ENCODE measurements at regions not wholly inside any gene's neighbourhood (a gene's known extent, or its start where the extent isn't known, plus 50 kb on each side); places are given as distances from the start of the nearest gene placed in this dataset.

GRCh38 chr14:87214558-87214957 lies 778.4 kb downstream of the GALC start:
- POLR2A ChIA-PET = no interaction called here
- FAIRE-seq (no peak), DNase-seq (ENCODE audit: low read depth, low spot score) (no peak)
- Histone ChIP-seq H4K20me1 (replicated peaks; ENCODE audit: control insufficient read depth, extremely low read depth, insufficient read depth, low read length) (no peaks in the 10 kb centered on the region), H2AFZ (ENCODE audit: low read depth, low read length) (no peak overlapping the region), H3K36me3 (ENCODE audit: control insufficient read depth in 2 of 2, extremely low read depth in 1 of 2, insufficient read depth in 2 of 2, low read length in 2 of 2) (no peaks in the 10 kb centered on the region), H3K4me2 (ENCODE audit: insufficient read depth, low read length) (no peak overlapping the region), H3K27me3 (ENCODE audit: control insufficient read depth in 2 of 2, insufficient read depth in 2 of 2, low read length in 2 of 2) (no peaks in the 10 kb centered on the region), H3K9me1 (replicated peaks; ENCODE audit: control insufficient read depth, extremely low read depth, insufficient read depth, low read length) (no peaks in the 10 kb centered on the region), H3K27ac (ENCODE audit: insufficient read depth, low read depth, low read length) (no peak overlapping the region), H3K79me2 (ENCODE audit: control insufficient read depth, insufficient read depth, low read length) (no peaks in the 10 kb centered on the region), H3K9ac (replicated peaks; ENCODE audit: extremely low read depth, insufficient read depth, low read length) (no peak overlapping the region), H3K4me1 (ENCODE audit: control insufficient read depth, extremely low read depth, insufficient read depth, low read length) (no peaks in the 10 kb centered on the region), H3K4me3 (replicated peaks in 1 of 3; ENCODE audit: insufficient read depth in 1 of 3, low read depth in 1 of 3, low read length in 3 of 3) (no peak overlapping the region), H3K9me3 (replicated peaks; ENCODE audit: control insufficient read depth, insufficient read depth, low read length) (no peaks in the 10 kb centered on the region)
- TF ChIP-seq GATA2 (IDR thresholded peaks at IDR 0.05; ENCODE audit: insufficient read depth, insufficient read length, low read depth, low read length) (no peak), CTCF (IDR thresholded peaks at IDR 0.05; ENCODE audit: extremely low read depth in 1 of 2, insufficient read depth in 1 of 2, low read depth in 1 of 2, low read length in 2 of 2) (no peak), EZH2 (IDR thresholded peaks at IDR 0.05; ENCODE audit: borderline replicate concordance, low read depth, low read length, severe bottlenecking) (no peak), MAX (IDR thresholded peaks at IDR 0.05; ENCODE audit: insufficient read depth, insufficient read length) (no peak), FOS (IDR thresholded peaks at IDR 0.05; ENCODE audit: borderline replicate concordance, insufficient read depth, low read length) (no peak), POLR2AphosphoS5 (IDR thresholded peaks at IDR 0.05; ENCODE audit: insufficient read depth, low read depth, low read length) (no peak), MYC (IDR thresholded peaks at IDR 0.05; ENCODE audit: low read depth, low read length) (no peak), JUN (IDR thresholded peaks at IDR 0.05; ENCODE audit: borderline replicate concordance, insufficient read depth, insufficient read length, low read depth) (no peak), POLR2A (IDR thresholded peaks at IDR 0.05; ENCODE audit: low read depth, low read length) (no peak)
- CTCF ChIA-PET = no interaction called here
- BruUV-seq (replicated peaks) = no TSS peak
- intact Hi-C loops (cut with micrococcal nuclease) = no loop called here
- dilution Hi-C loops (cut with MboI; ENCODE audit: extremely low pct_ligation_motif_present, low sequenced_read_pairs) = no loop called here
